COLO668 (cell line): ENCODE measurements at regions not wholly inside any gene's neighbourhood (a gene's known extent, or its start where the extent isn't known, plus 50 kb on each side); places are given as distances from the start of the nearest gene placed in this dataset.

Experiments used
- DNase-seq: peaks from one replicate; lab custom pipeline; 2025; ENCODE audit not compliant: unreplicated experiment; lab: John Stamatoyannopoulos, UW

DNA sequence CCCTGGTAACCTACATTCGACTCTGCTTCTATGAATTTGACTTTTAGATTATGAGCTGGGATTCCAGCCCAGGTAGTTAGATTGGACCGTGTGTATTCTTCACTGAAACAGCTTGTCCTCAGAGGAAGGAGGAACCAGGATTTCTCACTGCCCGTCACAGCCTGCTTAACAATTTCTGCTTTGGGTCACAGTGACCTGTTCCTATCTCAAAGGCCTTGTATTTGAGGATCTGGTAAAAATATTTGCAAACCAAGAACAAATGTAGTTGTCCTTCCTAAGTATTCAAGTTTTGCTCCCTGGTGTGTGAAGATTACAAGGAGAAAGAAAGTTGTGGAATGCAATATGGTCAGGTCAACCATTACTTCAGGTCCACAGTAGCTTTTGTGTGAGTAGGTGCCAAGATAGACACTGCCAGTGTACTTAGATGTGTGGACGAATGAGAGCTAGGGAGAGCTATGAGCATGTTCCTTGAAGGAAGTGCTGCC, 55.1 kb downstream of the KIF4B start:
- DNase-seq: no peak

GRCh38 chr5:155069961-155070360, 56.4 kb downstream of the KIF4B start:
- no peak for DNase-seq

- DNase-seq: no peak
These were observed 57.2 kb downstream of the KIF4B start for GRCh38 chr5:155070781-155071180.

GRCh38 chr5:155076379-155076778, 62.8 kb downstream of the KIF4B start:
- no peak for DNase-seq

- DNase-seq: no peak
These were observed 66.1 kb downstream of the KIF4B start for GRCh38 chr5:155079698-155080097.

DNA sequence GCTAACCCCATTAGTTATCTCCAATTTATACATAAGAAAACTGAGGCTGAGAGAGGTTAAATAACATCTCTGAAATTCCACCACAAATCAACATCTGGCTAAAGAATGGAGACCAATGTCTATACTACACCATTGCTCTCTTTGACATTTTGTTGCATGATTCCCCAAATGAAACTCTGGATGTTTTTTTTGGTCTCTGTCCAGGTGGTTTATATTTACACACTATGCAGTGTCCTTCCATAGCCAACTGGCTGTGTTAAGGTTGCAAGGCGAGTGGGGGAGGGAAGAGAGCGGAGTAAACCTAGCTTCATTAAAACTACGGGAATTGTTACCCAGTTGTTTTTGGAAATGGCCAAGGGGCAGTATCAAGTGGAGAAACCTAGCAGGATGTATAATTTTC, 67.2 kb downstream of the KIF4B start:
- DNase-seq: no peak

DNA sequence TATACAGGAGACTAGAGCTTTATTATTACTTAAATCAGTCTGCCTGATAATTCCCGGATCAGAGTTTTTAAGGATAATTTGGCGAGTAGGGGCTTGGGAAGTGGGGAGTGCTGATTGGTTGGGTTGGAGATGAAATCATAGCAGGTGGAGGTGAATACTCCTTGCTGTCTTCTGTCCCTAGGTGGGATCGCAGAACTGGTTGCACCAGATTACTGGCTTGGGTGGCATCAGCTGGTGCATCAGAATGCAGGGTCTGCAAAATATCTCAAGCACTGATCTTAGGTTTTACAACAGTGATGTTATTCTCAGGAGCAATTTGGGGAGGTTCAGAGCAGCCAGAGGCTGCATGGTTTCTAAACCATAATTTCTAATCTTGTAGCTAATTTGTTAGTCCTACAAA, 68.1 kb downstream of the KIF4B start:
- no peak for DNase-seq

GRCh38 chr5:155082401-155082800, 68.8 kb downstream of the KIF4B start:
- no peak for DNase-seq

DNA sequence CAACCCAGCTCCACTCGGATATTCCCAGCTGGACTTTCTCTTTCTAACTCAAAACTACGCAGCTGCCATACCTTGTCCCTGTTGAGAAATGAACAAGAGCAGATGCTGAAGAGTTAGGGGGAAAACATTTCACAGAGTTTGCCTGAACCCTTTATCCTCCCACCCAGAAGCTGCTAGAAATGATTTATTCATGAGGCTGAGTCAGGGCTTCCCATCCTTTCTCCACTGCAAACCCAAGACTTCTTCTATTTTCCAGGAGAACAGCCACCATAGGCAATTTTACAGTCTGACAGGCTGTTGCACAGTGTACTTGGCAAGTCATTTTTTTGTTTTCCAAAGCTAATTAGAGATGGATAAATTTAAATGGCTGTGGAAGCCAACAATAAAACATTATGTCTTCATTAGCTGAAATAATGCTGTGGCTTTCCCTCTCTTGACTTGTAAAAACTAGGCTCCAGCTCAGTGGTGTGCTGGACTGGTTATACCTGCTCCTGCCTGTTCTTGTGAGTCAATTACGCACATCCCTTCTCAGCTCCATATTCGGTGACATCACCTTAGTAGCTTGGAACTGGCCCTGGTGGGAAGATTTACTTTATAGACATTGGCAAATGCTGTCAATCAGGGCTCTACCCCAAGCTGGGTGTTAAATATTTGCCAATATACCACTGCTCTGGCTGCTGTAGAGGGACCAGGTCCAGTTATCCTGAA, 71.9 kb downstream of the KIF4B start:
- no peak for DNase-seq

DNA sequence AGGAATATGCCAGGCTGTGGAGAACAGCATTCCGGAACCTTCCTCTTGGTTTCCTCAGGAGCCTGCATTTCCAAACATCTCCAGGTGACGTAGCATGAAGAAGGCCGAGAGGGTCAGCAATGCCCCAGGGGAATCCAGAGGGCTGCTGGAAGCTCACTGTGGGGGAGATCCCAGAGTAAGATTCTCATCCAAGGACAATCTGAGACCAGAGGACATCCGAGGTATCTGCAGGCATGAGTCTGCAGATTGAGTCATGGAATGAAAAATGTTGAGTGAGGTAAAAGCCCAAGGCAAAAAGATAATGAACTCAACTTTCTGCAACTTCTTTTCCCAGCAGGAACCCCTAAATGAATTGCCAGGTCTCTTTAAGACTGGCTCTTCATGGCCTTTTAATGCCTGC, 73.5 kb downstream of the KIF4B start:
- DNase-seq: no peak

GRCh38 chr5:155088811-155089210, 75.3 kb downstream of the KIF4B start:
- DNase-seq: no peak

DNA sequence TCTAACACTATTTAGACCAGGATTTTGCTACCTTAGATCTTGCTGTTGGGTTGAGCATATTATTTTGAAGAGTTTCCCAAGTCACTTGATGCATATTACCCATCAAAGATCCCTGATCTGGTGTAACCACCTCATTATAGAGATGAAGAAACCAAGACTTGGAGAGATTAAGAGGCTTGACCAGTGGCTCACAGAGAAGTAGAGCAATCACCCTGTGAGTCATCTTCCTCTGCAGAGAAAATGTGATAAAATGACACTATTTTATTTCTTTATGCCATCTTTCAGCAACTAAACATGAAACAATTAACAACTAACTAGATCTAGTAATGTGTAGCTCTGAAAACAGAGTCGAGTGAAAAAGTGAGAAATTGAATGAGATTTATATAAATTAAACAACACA, 76.1 kb downstream of the KIF4B start:
- no peak for DNase-seq

DNA sequence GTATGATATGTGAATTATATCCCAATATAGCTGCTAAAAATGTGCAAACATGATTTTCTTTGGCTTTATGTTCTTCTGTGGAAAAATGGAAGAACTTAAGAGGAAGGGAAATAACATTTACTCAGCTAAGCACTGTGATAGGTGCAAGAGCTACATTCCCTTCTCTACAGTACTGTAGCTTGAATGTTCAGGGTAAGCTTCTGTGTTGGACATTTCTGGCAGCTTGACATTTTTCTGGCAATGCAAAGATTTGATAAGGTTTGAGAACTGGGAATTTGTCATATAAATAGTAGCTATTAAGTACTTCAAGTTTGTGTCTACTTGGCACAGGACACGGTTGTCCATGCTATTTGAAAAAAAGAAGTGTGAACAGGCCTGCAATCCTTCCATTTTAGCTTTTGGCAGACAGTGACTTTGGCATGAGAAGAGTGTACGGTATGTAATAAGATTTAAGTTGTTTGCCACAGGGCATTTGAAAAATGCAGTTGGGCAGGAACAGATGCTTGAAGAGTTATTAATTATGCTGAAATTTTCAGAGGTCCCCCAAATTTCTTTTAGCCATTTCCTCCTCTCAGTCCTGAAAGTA, 77.6 kb downstream of the KIF4B start:
- DNase-seq: no peak

DNA sequence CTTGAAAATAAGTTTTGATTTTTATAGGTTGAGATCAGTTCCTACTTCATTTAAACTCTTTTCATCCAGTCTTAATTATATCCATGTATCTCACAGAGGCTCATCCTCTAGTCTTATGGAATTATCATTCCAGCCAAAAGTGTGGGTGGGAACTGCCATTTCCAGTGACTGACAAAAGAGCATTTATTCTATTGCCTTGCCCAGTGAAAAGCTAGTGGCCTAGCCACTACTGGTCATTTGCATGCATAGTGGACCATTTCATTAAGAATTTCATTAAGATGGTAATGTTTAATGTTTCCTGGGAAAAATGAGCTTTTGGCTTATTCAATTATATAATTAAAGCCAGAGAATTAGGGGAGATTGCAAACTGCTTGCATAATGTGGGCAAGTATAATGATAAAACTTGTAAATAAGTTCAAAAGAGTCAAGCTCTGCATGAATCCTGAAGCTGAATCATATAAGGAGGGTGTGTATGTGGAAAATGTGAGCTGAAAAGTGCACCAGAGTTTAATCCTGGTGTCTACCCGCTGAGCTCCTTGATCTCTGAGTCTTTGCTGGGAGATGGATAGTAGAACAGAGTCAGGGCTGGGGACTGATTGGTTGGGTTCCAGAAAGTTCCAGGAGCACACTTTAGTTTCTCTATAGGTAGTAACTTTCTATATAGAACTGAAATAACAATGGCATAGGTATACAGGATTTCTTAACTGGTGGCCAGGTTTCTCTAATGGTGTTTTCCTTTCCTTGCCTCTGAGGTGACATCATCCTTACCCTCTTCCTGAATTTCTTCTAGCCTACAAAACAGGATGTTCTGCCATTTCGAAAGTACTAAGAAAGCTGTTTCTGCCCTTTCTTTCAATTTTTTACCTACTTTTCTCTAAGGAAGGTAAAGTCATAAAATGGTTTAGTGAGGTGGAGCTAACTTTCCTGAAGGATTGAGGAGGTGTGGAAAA, 78.5 kb downstream of the KIF4B start:
- DNase-seq: no peak

DNA sequence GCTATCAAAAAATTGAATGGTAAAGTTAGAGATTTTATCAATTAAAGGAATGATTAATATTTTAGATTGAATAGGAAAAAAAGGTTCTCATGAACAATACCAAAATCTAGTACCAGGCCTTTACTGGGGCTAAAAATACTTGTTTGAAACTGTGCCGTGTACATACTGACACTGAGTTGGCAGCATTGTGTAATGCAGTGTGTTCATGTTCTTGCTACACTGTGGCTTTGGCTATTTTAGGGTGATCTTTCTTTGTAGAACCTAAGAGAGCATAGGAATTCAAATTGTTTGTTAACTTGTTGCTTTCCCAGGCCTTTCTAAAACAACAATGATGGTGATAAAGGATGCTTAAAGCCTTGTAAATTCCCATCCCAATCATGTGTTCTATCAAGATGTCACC, 80.9 kb downstream of the KIF4B start:
- DNase-seq: no peak

GRCh38 chr5:155097995-155098394, 84.4 kb downstream of the KIF4B start:
- DNase-seq: no peak

DNA sequence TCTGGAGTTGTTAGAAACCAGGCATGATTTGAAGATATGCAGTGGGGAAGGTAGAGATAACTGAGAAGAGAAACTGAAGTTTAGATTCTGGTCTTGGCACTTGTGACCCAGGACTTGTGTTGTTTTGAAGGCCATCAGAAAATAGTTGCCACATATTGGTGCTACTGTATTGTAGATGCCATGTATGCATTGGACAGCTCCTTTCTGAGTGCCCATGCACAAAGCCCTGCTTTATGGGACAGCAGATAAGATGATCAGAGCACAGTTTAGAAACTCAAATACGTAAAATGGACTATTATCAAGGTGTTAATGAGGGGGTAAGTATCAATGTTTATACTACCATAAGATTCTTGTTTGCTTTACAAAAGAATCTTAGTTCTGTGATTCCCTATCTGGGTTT, 84.9 kb downstream of the KIF4B start:
- no peak for DNase-seq

- no peak for DNase-seq
These were observed 88.1 kb downstream of the KIF4B start for GRCh38 chr5:155101697-155102096.

- DNase-seq: no peak
These were observed 89.6 kb downstream of the KIF4B start for GRCh38 chr5:155103146-155103545.

DNA sequence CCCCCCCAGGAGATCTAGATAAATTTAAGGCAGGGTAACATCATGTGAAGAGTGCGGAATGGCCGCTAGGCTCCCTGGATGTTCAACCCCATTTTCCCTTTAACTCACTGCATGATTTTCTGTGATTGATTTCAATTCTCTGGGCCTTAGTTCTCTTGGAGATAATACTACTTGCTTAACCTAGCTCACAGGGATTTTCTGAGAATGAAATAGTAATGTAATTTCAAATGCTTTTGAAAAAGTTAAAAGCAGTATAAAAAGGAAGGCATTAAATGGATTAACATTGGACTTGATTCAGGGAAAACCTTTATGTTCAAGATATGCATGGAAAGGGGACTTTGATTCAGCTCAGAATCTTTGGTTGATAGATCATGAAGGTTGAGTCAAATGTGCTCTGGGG, 90.9 kb downstream of the KIF4B start:
- no peak for DNase-seq

DNA sequence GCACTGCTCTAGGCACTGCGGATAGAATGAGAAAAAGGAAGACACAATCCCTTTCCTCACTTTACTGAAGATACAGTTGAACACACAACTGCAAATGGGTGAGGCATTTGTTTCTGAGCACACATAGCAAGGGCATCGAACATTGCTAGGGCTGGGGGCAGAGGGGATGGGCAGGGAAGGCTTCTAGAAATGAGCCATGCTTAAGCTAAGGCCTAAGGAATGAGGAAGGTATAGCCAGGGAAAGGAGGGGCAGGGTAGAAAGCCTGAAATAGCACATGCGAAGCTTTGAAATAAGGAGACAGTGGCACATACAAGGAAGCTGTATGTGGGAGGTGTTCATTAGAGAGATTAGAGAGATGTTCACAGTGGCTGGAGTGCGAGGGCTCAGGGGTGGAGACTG, 92.7 kb downstream of the KIF4B start:
- DNase-seq: no peak

DNA sequence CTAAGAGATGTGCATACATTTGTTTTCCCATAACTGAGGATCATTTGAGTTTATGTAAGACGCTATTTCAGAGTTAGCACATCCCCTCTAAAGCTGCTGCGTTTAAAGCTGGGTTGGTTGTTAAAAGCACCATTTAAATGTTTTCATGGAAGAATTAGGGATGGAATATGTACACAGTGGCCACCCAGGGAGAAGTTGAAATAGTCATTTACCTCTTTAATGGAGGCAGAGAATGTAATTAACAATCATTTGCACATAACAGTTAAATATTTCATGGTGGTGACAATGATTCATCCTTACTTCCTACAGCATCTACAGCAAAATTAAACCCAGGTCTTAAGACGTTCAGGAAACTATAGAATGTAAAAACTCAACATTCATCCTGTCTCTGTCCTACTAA, 100.3 kb downstream of the KIF4B start:
- DNase-seq: no peak
